Ascending aorta (tissue), 2 donors: ENCODE measurements at regions not wholly inside any gene's neighbourhood (a gene's known extent, or its start where the extent isn't known, plus 50 kb on each side); places are given as distances from the start of the nearest gene placed in this dataset.

Experiments
- DNase-seq, 2 donors: peaks; one replicate each; pipeline ENCODE4 v3.0.0-alpha.2; 2019; ENCODE audit warnings: low spot score in 2 of 2
- H3K27ac ChIP-seq, 2 donors: fragments of 200-600 bp; sonication (generic); one replicate each; pipeline ENCODE4 v1.5.1; 2016 to 2017; ENCODE audit warnings: mild to moderate bottlenecking in 1 of 2
- H3K27me3 ChIP-seq: fragments of 200-600 bp; sonication (generic); one replicate; pipeline ENCODE4 v1.5.1; 2017
- H3K36me3 ChIP-seq, 2 donors: fragments of 200-600 bp; sonication (generic); one replicate each; pipeline ENCODE4 v1.5.1; 2016
- H3K4me1 ChIP-seq, 2 donors: fragments of 200-600 bp; sonication (generic); one replicate each; pipeline ENCODE4 v1.5.1; 2016 to 2017; ENCODE audit warnings: mild to moderate bottlenecking in 1 of 2
- H3K4me3 ChIP-seq, 2 donors: fragments of 200-600 bp; sonication (generic); one replicate each; pipeline ENCODE4 v1.5.1; 2016 to 2017; ENCODE audit warnings: mild to moderate bottlenecking in 1 of 2
- H3K9me3 ChIP-seq, 2 donors: fragments of 200-600 bp; sonication (generic); one replicate each; pipeline ENCODE4 v1.5.1; 2016
- CTCF ChIP-seq, 3 experiments: fragments of 200-600 bp in 2 of 3; fragments of 450-650 bp in 1 of 3; sonication (generic) in 2 of 3; IDR thresholded peaks; one replicate each; pipeline ENCODE4 v1.5.1; 2016 to 2019; ENCODE audit warnings: antibody characterized with exemption in 3 of 3, mild to moderate bottlenecking in 1 of 3, moderate library complexity in 1 of 3
- intact Hi-C: fragments of 100-400 bp; cut with DNase I; formaldehyde crosslinking; loops from one replicate; pipeline ENCODE4 v1.15.1; 2023

GRCh38 chr17:69719474-69720048, 305.1 kb downstream of the MAP2K6 start:
- no peak overlapping the region for H3K27ac ChIP-seq
- TF ChIP-seq CTCF (IDR thresholded peaks at IDR 0.05) = no peak
- no peak overlapping the region for H3K4me3 ChIP-seq
- H3K27me3 ChIP-seq = no peaks in the 10 kb centered on the region
- intact Hi-C loops = no loop called here
- H3K36me3 ChIP-seq = no peaks in the 10 kb centered on the region
- no peak for DNase-seq
- H3K4me1 ChIP-seq = no peaks in the 10 kb centered on the region
- no peaks in the 10 kb centered on the region for H3K9me3 ChIP-seq

GRCh38 chr17:69722518-69722917, 308.0 kb downstream of the MAP2K6 start:
- DNase-seq = no peak
- intact Hi-C loops = no loop called here
- Histone ChIP-seq H3K4me1 (no peaks in the 10 kb centered on the region), H3K27ac (no peak overlapping the region), H3K4me3 (no peak overlapping the region), H3K9me3 (no peaks in the 10 kb centered on the region), H3K27me3 (no peaks in the 10 kb centered on the region), H3K36me3 (no peaks in the 10 kb centered on the region)
- no peak for TF ChIP-seq CTCF (IDR thresholded peaks at IDR 0.05)

- TF ChIP-seq CTCF (IDR thresholded peaks at IDR 0.05) = no peak
- H3K4me3 ChIP-seq = no peak overlapping the region
- H3K27ac ChIP-seq = no peak overlapping the region
- intact Hi-C loops = no loop called here
- no peaks in the 10 kb centered on the region for H3K27me3 ChIP-seq
- H3K4me1 ChIP-seq = no peaks in the 10 kb centered on the region
- no peak for DNase-seq
- H3K36me3 ChIP-seq = no peaks in the 10 kb centered on the region
- no peaks in the 10 kb centered on the region for H3K9me3 ChIP-seq
These were observed 308.8 kb downstream of the MAP2K6 start for GRCh38 chr17:69723316-69723715.

GRCh38 chr17:69723741-69724140, 309.2 kb downstream of the MAP2K6 start:
- H3K27ac ChIP-seq = no peak overlapping the region
- no peaks in the 10 kb centered on the region for H3K4me1 ChIP-seq
- no peak overlapping the region for H3K4me3 ChIP-seq
- no peaks in the 10 kb centered on the region for H3K9me3 ChIP-seq
- TF ChIP-seq CTCF (IDR thresholded peaks at IDR 0.05) = no peak
- DNase-seq = no peak
- H3K36me3 ChIP-seq = no peaks in the 10 kb centered on the region
- intact Hi-C loops = no loop called here
- no peaks in the 10 kb centered on the region for H3K27me3 ChIP-seq

- H3K9me3 ChIP-seq = no peaks in the 10 kb centered on the region
- no peak for TF ChIP-seq CTCF (IDR thresholded peaks at IDR 0.05)
- H3K27me3 ChIP-seq = no peaks in the 10 kb centered on the region
- H3K4me1 ChIP-seq = no peaks in the 10 kb centered on the region
- H3K36me3 ChIP-seq = no peaks in the 10 kb centered on the region
- no peak overlapping the region for H3K27ac ChIP-seq
- no peak overlapping the region for H3K4me3 ChIP-seq
- intact Hi-C loops = no loop called here
- no peak for DNase-seq
These were observed 309.7 kb downstream of the MAP2K6 start for GRCh38 chr17:69724238-69724637.

GRCh38 chr17:69725146-69725545, 310.6 kb downstream of the MAP2K6 start:
- Histone ChIP-seq H3K4me1 (no peaks in the 10 kb centered on the region), H3K9me3 (no peaks in the 10 kb centered on the region), H3K36me3 (no peaks in the 10 kb centered on the region), H3K4me3 (no peak overlapping the region), H3K27me3 (no peaks in the 10 kb centered on the region), H3K27ac (no peak overlapping the region)
- no peak for TF ChIP-seq CTCF (IDR thresholded peaks at IDR 0.05)
- no peak for DNase-seq
- intact Hi-C loops = no loop called here
